ENCODE measurements at regions not wholly inside any gene's neighbourhood (a gene's known extent, or its start where the extent isn't known, plus 50 kb on each side); places are given as distances from the start of the nearest gene placed in this dataset.

GRCh38 chr12:61538951-61539350 is 721.3 kb upstream of the USP15 start:
- Histone ChIP-seq H3K4me1 (no peaks in the 10 kb centered on the region), H3K9me3 (no peaks in the 10 kb centered on the region), H3K27me3 (no peaks in the 10 kb centered on the region), H3K36me3 (no peaks in the 10 kb centered on the region), H3K27ac (no peak overlapping the region), H3K4me3 (no peak overlapping the region)
- DNase-seq (ENCODE audit: low spot score in 2 of 2): no peak
- 88 to 95% methylated on average over 2 of the region's 2 CpGs for WGBS, 2 donors
- TF ChIP-seq CTCF (IDR thresholded peaks at IDR 0.05): no peak
- no peak for TF ChIP-seq EP300 (IDR thresholded peaks at IDR 0.05)
- TF ChIP-seq POLR2A (IDR thresholded peaks at IDR 0.05): no peak

- Histone ChIP-seq H3K9me3 (no peaks in the 10 kb centered on the region), H3K27ac (no peak overlapping the region), H3K36me3 (no peaks in the 10 kb centered on the region), H3K27me3 (no peaks in the 10 kb centered on the region), H3K4me1 (no peaks in the 10 kb centered on the region), H3K4me3 (no peak overlapping the region)
- TF ChIP-seq CTCF (IDR thresholded peaks at IDR 0.05) (no peak), EP300 (IDR thresholded peaks at IDR 0.05) (no peak), POLR2A (IDR thresholded peaks at IDR 0.05) (no peak)
- WGBS, 2 donors: 49 to 53% methylated on average over 3 of the region's 3 CpGs
- DNase-seq (ENCODE audit: low spot score in 2 of 2): no peak
Observed at GRCh38 chr12:61542551-61542950, 717.7 kb upstream of the USP15 start.

- H3K27me3 ChIP-seq: no peaks in the 10 kb centered on the region
- WGBS, 2 donors: 89% methylated on average over 6 of the region's 6 CpGs
- H3K9me3 ChIP-seq: no peaks in the 10 kb centered on the region
- TF ChIP-seq EP300 (IDR thresholded peaks at IDR 0.05) (no peak), POLR2A (IDR thresholded peaks at IDR 0.05) (no peak), CTCF (IDR thresholded peaks at IDR 0.05) (no peak)
- no peak overlapping the region for H3K27ac ChIP-seq
- H3K4me3 ChIP-seq: no peak overlapping the region
- H3K36me3 ChIP-seq: no peaks in the 10 kb centered on the region
- DNase-seq (ENCODE audit: low spot score in 2 of 2): no peak
- no peaks in the 10 kb centered on the region for H3K4me1 ChIP-seq
Observed at GRCh38 chr12:61546296-61546695, 713.9 kb upstream of the USP15 start.

GRCh38 chr12:61553091-61553490 is 707.1 kb upstream of the USP15 start:
- no peaks in the 10 kb centered on the region for H3K4me1 ChIP-seq
- H3K36me3 ChIP-seq: no peaks in the 10 kb centered on the region
- no peaks in the 10 kb centered on the region for H3K27me3 ChIP-seq
- TF ChIP-seq EP300 (IDR thresholded peaks at IDR 0.05): no peak
- no peak for TF ChIP-seq POLR2A (IDR thresholded peaks at IDR 0.05)
- TF ChIP-seq CTCF (IDR thresholded peaks at IDR 0.05): no peak
- H3K4me3 ChIP-seq: no peak overlapping the region
- no peaks in the 10 kb centered on the region for H3K9me3 ChIP-seq
- no peak for DNase-seq (ENCODE audit: low spot score in 2 of 2)
- H3K27ac ChIP-seq: no peak overlapping the region

GRCh38 chr12:61554268-61555008 is 705.8 kb upstream of the USP15 start:
- TF ChIP-seq POLR2A (IDR thresholded peaks at IDR 0.05): no peak
- TF ChIP-seq CTCF (IDR thresholded peaks at IDR 0.05): no peak
- TF ChIP-seq EP300 (IDR thresholded peaks at IDR 0.05): no peak
- Histone ChIP-seq H3K27ac (no peak overlapping the region), H3K4me1 (no peaks in the 10 kb centered on the region), H3K4me3 (no peak overlapping the region), H3K9me3 (no peaks in the 10 kb centered on the region), H3K27me3 (no peaks in the 10 kb centered on the region), H3K36me3 (no peaks in the 10 kb centered on the region)
- DNase-seq (ENCODE audit: low spot score in 2 of 2): no peak
- WGBS, 2 donors: 57 to 60% methylated on average over 6 of the region's 6 CpGs
